Adrenal gland (tissue), 5 donors: ENCODE measurements at regions not wholly inside any gene's neighbourhood (a gene's known extent, or its start where the extent isn't known, plus 50 kb on each side); places are given as distances from the start of the nearest gene placed in this dataset.

ENCODE experiments used
- POLR2A ChIP-seq, 2 donors: fragments of 450-650 bp; IDR thresholded peaks; one replicate each; pipeline ENCODE4 v1.6.1; 2017; ENCODE audit warnings: antibody characterized with exemption in 2 of 2, mild to moderate bottlenecking in 2 of 2, moderate library complexity in 1 of 2
- TF ChIP-seq, protein P1 (sequence below), 6 experiments: fragments of 450-650 bp in 4 of 6; fragments of 200-600 bp in 2 of 6; sonication (generic) in 1 of 6; IDR thresholded peaks; 1 replicate in 5 of 6; 2 replicates in 1 of 6; pipeline versions ENCODE4 v1.5.1 to v1.8.0; 2016 to 2021; ENCODE audit warnings: antibody characterized with exemption in 6 of 6, mild to moderate bottlenecking in 2 of 6, moderate library complexity in 1 of 6
- donor health status: DM: no; HTN: no; CAD: no.

DNA sequence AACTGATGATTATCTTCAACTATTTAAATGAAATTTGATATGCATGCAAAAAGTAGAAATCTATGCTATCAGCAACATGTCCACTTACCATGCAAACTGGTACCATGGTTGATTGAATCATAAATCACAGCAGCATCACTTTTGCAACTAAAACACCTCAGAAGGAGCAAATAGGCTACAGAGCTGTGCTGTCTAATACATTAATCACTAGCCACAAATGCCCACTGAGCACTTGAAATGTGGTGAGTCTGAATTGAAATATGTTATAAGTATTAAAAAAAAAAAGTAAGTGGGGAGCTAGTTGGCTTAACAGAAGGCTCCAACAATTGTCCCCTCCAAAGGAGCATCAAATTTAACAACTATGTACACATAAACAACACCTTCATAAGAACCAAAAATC, 112.5 kb downstream of the FAM114A2 start:
- no peak for TF ChIP-seq POLR2A (IDR thresholded peaks at IDR 0.05)
- TF ChIP-seq, protein P1, sequence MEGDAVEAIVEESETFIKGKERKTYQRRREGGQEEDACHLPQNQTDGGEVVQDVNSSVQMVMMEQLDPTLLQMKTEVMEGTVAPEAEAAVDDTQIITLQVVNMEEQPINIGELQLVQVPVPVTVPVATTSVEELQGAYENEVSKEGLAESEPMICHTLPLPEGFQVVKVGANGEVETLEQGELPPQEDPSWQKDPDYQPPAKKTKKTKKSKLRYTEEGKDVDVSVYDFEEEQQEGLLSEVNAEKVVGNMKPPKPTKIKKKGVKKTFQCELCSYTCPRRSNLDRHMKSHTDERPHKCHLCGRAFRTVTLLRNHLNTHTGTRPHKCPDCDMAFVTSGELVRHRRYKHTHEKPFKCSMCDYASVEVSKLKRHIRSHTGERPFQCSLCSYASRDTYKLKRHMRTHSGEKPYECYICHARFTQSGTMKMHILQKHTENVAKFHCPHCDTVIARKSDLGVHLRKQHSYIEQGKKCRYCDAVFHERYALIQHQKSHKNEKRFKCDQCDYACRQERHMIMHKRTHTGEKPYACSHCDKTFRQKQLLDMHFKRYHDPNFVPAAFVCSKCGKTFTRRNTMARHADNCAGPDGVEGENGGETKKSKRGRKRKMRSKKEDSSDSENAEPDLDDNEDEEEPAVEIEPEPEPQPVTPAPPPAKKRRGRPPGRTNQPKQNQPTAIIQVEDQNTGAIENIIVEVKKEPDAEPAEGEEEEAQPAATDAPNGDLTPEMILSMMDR (IDR thresholded peaks at IDR 0.05): no peak
